ENCODE measurements at regions not wholly inside any gene's neighbourhood (a gene's known extent, or its start where the extent isn't known, plus 50 kb on each side); places are given as distances from the start of the nearest gene placed in this dataset.

DNA sequence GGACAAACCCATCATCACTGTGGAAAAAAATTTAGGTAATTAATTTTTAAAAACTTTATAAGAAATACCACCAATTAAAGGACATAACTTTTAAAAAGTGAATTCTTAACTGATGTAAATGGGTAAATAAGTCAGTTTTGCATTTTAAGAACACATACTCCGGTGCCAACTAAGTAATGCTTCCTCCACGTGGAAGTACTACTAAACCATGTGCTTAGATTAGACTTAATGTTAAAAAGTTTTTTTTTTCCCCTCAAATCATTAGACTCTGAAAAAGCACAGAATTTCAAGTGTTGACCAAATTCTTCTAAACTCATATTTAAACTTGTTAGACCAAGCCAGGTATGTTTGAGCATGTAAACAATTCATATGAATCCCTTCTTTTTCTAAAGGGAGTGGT lies 242.0 kb downstream of the NFKBIZ start:
- no peak overlapping the region for H3K4me3 ChIP-seq (replicated peaks; ENCODE audit: low read depth, low read length)
- TF ChIP-seq, protein P1, sequence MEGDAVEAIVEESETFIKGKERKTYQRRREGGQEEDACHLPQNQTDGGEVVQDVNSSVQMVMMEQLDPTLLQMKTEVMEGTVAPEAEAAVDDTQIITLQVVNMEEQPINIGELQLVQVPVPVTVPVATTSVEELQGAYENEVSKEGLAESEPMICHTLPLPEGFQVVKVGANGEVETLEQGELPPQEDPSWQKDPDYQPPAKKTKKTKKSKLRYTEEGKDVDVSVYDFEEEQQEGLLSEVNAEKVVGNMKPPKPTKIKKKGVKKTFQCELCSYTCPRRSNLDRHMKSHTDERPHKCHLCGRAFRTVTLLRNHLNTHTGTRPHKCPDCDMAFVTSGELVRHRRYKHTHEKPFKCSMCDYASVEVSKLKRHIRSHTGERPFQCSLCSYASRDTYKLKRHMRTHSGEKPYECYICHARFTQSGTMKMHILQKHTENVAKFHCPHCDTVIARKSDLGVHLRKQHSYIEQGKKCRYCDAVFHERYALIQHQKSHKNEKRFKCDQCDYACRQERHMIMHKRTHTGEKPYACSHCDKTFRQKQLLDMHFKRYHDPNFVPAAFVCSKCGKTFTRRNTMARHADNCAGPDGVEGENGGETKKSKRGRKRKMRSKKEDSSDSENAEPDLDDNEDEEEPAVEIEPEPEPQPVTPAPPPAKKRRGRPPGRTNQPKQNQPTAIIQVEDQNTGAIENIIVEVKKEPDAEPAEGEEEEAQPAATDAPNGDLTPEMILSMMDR (IDR thresholded peaks at IDR 0.05; ENCODE audit: low read depth, low read length, missing control alignments), result no peak
- DNase-seq (ENCODE audit: extremely low read depth, low read depth), result no peak

GRCh38 chr3:102092617-102093466 lies 243.5 kb downstream of the NFKBIZ start:
- no peak for DNase-seq (ENCODE audit: extremely low read depth, low read depth)
- no peak overlapping the region for H3K4me3 ChIP-seq (replicated peaks; ENCODE audit: low read depth, low read length)
- TF ChIP-seq, protein P1 (IDR thresholded peaks at IDR 0.05; ENCODE audit: low read depth, low read length, missing control alignments), result no peak

DNA sequence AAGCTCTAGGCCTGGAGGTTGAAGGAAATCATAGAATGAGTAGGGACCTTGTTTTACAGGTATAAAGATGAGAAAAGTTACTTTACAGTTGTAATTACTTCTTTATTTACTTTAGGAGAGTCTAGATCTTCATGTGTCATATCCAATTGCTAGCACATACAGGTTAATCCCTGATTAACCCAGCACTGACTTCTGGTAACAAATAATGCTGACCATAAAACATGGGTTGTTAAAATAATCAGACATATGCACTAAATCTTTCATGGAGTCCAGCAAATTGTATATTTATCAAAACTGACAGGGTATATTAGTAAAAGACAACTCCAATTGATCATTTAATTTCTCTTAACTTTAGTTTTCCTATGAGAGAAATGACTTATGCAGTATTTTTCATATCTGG lies 245.2 kb downstream of the NFKBIZ start:
- no peak overlapping the region for H3K4me3 ChIP-seq (replicated peaks; ENCODE audit: low read depth, low read length)
- TF ChIP-seq, protein P1 (IDR thresholded peaks at IDR 0.05; ENCODE audit: low read depth, low read length, missing control alignments), result no peak
- DNase-seq (ENCODE audit: extremely low read depth, low read depth), result no peak

GRCh38 chr3:102095383-102095782 lies 246.1 kb downstream of the NFKBIZ start:
- TF ChIP-seq, protein P1 (IDR thresholded peaks at IDR 0.05; ENCODE audit: low read depth, low read length, missing control alignments), result no peak
- no peak overlapping the region for H3K4me3 ChIP-seq (replicated peaks; ENCODE audit: low read depth, low read length)
- DNase-seq (ENCODE audit: extremely low read depth, low read depth), result no peak

DNA sequence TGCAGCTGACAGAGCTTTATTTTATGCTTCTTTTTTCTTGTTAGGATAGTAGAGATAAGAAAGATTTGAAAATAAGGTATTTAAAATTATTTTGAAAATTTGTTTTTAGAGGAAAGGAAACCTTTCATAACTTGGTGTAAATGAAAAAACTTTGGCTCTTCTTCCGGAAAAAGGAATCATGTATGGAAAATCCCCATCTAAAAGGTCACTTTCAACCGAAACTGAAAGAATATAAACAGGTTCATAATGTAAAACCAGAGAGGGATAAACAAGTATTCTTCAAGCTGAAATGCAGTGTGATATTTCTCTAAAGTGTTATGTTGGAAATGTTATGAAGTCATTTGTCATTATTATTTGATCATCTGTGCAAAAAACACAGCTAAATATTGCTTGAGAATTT lies 246.8 kb downstream of the NFKBIZ start:
- TF ChIP-seq, protein P1 (IDR thresholded peaks at IDR 0.05; ENCODE audit: low read depth, low read length, missing control alignments), result no peak
- no peak for DNase-seq (ENCODE audit: extremely low read depth, low read depth)
- no peak overlapping the region for H3K4me3 ChIP-seq (replicated peaks; ENCODE audit: low read depth, low read length)

DNA sequence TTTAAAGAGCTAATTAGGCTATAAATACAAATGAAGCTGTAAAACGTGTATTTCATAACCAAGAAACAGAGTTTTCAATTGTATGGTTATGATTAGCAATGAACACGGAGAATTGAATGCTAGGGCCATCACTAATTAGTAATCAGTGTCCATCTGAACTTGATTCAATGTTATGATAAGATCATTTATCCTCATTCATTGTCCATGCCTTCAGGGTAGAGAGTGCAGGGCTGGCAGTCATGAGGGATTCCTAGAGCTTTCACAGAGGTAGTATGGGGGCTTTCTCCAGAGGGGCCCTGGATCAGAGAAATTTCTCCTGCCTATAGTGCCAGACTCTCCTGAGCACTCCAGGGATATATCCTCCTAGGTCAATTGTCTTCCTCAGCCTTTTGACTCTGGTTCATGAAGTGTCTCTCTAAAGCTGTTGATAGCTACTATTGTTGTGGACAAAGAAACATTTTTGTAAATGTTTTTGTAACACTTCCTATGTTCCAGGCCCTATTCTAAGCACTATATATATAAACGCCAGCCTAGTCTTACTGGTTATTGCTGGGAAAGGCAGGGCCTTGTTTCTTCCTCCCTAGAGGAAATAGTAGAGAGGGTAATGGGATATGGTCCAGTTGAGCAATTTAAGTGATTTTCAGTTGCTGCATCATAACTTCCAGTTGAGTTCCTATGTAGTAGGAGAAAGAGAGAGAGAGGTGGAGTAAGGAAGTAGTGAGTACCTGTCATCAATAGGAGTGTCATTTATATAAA lies 249.0 kb downstream of the NFKBIZ start:
- no peak overlapping the region for H3K4me3 ChIP-seq (replicated peaks; ENCODE audit: low read depth, low read length)
- no peak for DNase-seq (ENCODE audit: extremely low read depth, low read depth)
- TF ChIP-seq, protein P1 (IDR thresholded peaks at IDR 0.05; ENCODE audit: low read depth, low read length, missing control alignments), result no peak

All from HFF-Myc (cell line).